H1 (cell line): ENCODE measurements at regions not wholly inside any gene's neighbourhood (a gene's known extent, or its start where the extent isn't known, plus 50 kb on each side); places are given as distances from the start of the nearest gene placed in this dataset.

Experiments used
- POLR2A ChIP-seq, 2 experiments: IDR thresholded peaks; 1 replicate in 1 of 2; 2 replicates in 1 of 2; pipeline ENCODE4 v1.6.1; 2011; ENCODE audit warnings: low read depth in 2 of 2, low read length in 2 of 2, mild to moderate bottlenecking in 2 of 2; ENCODE audit errors: control extremely low read depth in 1 of 2
- TAF7 ChIP-seq: optimal IDR thresholded peaks from 2 replicates; pipeline ENCODE3; 2011; ENCODE audit warnings: low read depth, mild to moderate bottlenecking, inconsistent platforms, low read length, moderate library complexity, borderline replicate concordance
- TF ChIP-seq, protein P1 (sequence below): fragments of 300-600 bp; sonication (generic); IDR thresholded peaks from 2 replicates; pipeline ENCODE4 v1.7.1; 2012; ENCODE audit warnings: low read length, moderate library complexity, mild to moderate bottlenecking, inconsistent platforms; ENCODE audit not compliant: insufficient replicate concordance

GRCh38 chr13:82076496-82076895, 1735.6 kb upstream of the SPRY2 start (continued):
- TF ChIP-seq, protein P1, sequence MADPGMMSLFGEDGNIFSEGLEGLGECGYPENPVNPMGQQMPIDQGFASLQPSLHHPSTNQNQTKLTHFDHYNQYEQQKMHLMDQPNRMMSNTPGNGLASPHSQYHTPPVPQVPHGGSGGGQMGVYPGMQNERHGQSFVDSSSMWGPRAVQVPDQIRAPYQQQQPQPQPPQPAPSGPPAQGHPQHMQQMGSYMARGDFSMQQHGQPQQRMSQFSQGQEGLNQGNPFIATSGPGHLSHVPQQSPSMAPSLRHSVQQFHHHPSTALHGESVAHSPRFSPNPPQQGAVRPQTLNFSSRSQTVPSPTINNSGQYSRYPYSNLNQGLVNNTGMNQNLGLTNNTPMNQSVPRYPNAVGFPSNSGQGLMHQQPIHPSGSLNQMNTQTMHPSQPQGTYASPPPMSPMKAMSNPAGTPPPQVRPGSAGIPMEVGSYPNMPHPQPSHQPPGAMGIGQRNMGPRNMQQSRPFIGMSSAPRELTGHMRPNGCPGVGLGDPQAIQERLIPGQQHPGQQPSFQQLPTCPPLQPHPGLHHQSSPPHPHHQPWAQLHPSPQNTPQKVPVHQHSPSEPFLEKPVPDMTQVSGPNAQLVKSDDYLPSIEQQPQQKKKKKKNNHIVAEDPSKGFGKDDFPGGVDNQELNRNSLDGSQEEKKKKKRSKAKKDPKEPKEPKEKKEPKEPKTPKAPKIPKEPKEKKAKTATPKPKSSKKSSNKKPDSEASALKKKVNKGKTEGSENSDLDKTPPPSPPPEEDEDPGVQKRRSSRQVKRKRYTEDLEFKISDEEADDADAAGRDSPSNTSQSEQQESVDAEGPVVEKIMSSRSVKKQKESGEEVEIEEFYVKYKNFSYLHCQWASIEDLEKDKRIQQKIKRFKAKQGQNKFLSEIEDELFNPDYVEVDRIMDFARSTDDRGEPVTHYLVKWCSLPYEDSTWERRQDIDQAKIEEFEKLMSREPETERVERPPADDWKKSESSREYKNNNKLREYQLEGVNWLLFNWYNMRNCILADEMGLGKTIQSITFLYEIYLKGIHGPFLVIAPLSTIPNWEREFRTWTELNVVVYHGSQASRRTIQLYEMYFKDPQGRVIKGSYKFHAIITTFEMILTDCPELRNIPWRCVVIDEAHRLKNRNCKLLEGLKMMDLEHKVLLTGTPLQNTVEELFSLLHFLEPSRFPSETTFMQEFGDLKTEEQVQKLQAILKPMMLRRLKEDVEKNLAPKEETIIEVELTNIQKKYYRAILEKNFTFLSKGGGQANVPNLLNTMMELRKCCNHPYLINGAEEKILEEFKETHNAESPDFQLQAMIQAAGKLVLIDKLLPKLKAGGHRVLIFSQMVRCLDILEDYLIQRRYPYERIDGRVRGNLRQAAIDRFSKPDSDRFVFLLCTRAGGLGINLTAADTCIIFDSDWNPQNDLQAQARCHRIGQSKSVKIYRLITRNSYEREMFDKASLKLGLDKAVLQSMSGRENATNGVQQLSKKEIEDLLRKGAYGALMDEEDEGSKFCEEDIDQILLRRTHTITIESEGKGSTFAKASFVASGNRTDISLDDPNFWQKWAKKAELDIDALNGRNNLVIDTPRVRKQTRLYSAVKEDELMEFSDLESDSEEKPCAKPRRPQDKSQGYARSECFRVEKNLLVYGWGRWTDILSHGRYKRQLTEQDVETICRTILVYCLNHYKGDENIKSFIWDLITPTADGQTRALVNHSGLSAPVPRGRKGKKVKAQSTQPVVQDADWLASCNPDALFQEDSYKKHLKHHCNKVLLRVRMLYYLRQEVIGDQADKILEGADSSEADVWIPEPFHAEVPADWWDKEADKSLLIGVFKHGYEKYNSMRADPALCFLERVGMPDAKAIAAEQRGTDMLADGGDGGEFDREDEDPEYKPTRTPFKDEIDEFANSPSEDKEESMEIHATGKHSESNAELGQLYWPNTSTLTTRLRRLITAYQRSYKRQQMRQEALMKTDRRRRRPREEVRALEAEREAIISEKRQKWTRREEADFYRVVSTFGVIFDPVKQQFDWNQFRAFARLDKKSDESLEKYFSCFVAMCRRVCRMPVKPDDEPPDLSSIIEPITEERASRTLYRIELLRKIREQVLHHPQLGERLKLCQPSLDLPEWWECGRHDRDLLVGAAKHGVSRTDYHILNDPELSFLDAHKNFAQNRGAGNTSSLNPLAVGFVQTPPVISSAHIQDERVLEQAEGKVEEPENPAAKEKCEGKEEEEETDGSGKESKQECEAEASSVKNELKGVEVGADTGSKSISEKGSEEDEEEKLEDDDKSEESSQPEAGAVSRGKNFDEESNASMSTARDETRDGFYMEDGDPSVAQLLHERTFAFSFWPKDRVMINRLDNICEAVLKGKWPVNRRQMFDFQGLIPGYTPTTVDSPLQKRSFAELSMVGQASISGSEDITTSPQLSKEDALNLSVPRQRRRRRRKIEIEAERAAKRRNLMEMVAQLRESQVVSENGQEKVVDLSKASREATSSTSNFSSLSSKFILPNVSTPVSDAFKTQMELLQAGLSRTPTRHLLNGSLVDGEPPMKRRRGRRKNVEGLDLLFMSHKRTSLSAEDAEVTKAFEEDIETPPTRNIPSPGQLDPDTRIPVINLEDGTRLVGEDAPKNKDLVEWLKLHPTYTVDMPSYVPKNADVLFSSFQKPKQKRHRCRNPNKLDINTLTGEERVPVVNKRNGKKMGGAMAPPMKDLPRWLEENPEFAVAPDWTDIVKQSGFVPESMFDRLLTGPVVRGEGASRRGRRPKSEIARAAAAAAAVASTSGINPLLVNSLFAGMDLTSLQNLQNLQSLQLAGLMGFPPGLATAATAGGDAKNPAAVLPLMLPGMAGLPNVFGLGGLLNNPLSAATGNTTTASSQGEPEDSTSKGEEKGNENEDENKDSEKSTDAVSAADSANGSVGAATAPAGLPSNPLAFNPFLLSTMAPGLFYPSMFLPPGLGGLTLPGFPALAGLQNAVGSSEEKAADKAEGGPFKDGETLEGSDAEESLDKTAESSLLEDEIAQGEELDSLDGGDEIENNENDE: no peak
- TF ChIP-seq TAF7: no peak
- TF ChIP-seq POLR2A (IDR thresholded peaks at IDR 0.05; ENCODE audit: control extremely low read depth in 1 of 2, low read depth in 2 of 2, low read length in 2 of 2): no peak
